HUES64 (cell line): ENCODE measurements at regions not wholly inside any gene's neighbourhood (a gene's known extent, or its start where the extent isn't known, plus 50 kb on each side); places are given as distances from the start of the nearest gene placed in this dataset.
"Not testable (repeated sequence)": the region's sequence is repeated elsewhere in the genome, so short reads cannot be mapped to it uniquely, and the experiment has no call there.

ENCODE experiments used
- H3K27ac ChIP-seq: 2 replicates; pipeline ENCODE4 v1.7.0; 2013; ENCODE audit warnings: low read depth, low read length, inconsistent platforms
- H3K27me3 ChIP-seq: 2 replicates; pipeline ENCODE4 v1.6.1; 2013; ENCODE audit warnings: mild to moderate bottlenecking, low read length; ENCODE audit not compliant: insufficient read depth
- H3K36me3 ChIP-seq: 2 replicates; pipeline ENCODE4 v1.6.1; 2013; ENCODE audit warnings: mild to moderate bottlenecking, low read length; ENCODE audit not compliant: insufficient read depth
- H3K4me1 ChIP-seq: 2 replicates; pipeline ENCODE4 v1.6.1; 2013; ENCODE audit warnings: mild to moderate bottlenecking, low read length, moderate library complexity; ENCODE audit not compliant: insufficient read depth
- H3K4me3 ChIP-seq: 2 replicates; pipeline ENCODE4 v1.5.1; 2013; ENCODE audit warnings: mild to moderate bottlenecking, low read length, moderate library complexity
- H3K9ac ChIP-seq: 2 replicates; pipeline ENCODE4 v1.6.1; 2013; ENCODE audit warnings: mild to moderate bottlenecking, low read depth, low read length
- H3K9me3 ChIP-seq: 2 replicates; pipeline ENCODE4 v1.6.1; 2013; ENCODE audit warnings: low read depth, low read length; ENCODE audit not compliant: insufficient read depth
- WGBS: fragments of 150-250, 120-280 bp; methylation state at CpG from one replicate; pipeline ENCODE4 v1.1.7; 2013; ENCODE audit warnings: missing lambda C conversion rate; 5-methylcytosine and 5-hydroxymethylcytosine counted together

DNA sequence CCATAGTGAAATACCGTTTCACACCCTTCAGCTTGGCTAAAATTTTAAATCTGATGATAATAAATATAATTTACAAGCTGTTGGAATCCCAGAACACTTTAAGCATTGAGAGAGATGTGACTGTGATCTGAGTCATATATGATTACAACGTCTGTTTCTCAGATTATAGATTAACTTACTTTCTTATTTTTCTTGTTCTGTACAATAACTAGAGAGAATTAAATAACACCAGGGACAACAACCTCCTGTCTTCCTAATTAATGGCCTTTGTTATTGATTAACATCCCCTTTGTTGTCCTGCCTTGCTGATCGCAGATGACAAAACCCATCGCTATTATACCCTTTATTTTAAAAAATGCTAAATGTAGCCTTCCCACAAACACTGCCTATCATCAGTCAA lies 87.8 kb upstream of the EZR start:
- Histone ChIP-seq H3K9me3 (peaks cover 26% of the 10 kb centered on the region), H3K9ac (no peak overlapping the region), H3K36me3 (0 out of 2 replicates have a peak, but pooled peaks cover 2% of the 10 kb centered on the region), H3K4me1 (peaks cover 32% of the 10 kb centered on the region), H3K27ac (no peak overlapping the region), H3K27me3 (no peaks in the 10 kb centered on the region), H3K4me3 (no peak overlapping the region)
- WGBS: 89% methylated on average over 2 of the region's 4 CpGs

DNA sequence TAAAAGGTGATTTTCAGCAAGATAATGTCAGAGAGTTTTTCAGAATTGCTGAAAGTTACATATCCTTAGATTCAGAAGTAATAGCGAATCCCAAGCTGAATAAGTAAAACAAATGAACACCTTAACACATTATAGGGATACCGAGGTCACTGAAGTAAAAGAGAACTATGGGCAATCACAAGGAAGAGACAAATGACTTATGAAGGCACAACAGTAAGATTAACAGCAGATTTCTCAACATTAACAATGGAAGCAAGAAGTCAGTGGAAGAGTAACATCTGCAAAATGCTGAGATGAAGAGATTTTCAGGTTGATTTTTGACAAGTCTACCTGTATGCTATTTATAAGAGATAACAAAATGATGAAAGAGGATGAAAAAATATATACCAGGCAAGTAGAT lies 86.1 kb upstream of the EZR start:
- H3K9me3 ChIP-seq: peaks cover 26% of the 10 kb centered on the region
- WGBS: 80% methylated on average over 1 of the region's 2 CpGs
- H3K27me3 ChIP-seq: no peaks in the 10 kb centered on the region
- H3K4me3 ChIP-seq: no peak overlapping the region
- H3K4me1 ChIP-seq: peaks cover 15% of the 10 kb centered on the region
- H3K9ac ChIP-seq: no peak overlapping the region
- H3K27ac ChIP-seq: no peak overlapping the region
- H3K36me3 ChIP-seq: 0 out of 2 replicates have a peak, but pooled peaks cover 2% of the 10 kb centered on the region

DNA sequence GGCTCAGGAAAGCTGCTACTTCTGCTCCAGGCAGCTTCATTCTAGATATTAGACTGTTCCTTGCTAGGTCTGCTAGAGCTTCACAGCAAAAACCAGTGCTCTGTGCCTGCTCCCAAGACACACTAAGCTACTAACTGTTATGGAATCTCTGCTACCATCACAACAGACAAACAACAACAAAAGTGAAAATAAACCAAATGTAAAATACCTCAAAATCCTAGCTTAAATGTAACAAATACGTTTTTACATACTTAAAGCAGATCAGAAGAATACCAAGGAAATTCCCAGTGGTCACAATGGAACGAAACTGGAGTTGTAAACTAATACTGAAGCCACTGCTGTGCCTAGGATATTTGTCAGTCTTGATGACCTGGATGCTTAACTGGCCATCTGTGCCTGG lies 84.6 kb upstream of the EZR start:
- Histone ChIP-seq H3K9ac (no peak overlapping the region), H3K9me3 (peaks cover 26% of the 10 kb centered on the region), H3K27ac (no peak overlapping the region), H3K36me3 (0 out of 2 replicates have a peak, but pooled peaks cover 2% of the 10 kb centered on the region), H3K27me3 (no peaks in the 10 kb centered on the region), H3K4me1 (peaks cover 7% of the 10 kb centered on the region), H3K4me3 (no peak overlapping the region)
- 89% methylated on average over 2 of the region's 2 CpGs for WGBS

DNA sequence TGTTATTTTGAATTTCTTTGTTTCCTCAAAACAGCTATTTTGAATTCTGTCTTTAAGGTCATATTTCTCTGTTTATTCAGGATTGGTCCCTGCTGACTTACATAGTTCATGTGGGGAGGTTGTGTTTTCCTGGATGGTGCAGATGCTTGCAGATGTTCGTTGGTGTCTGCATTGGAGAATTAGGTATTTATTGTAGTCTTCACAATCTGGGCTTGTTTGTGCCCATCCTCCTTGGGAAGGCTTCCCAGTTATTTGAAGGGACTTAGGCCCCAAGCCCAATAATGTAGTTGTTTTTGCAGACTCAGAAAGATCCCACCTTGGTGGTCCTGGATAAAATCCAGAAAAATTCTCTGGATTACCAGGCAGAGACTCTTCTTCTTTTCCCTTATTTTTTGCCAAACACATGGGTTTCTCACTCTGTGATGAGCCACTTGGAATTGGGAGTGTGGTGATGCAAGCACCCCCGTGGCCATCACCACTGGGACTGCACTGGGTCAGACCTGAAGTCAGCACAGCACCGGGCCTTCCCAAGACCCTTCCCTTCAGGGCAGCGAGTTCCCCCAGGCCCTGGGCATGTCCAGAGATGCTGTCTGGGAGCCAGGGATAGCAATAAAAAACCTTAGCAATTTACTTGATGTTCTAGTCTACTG lies 81.6 kb upstream of the EZR start:
- WGBS: 91% methylated on average over 4 of the region's 4 CpGs
- H3K27ac ChIP-seq: no peak overlapping the region

DNA sequence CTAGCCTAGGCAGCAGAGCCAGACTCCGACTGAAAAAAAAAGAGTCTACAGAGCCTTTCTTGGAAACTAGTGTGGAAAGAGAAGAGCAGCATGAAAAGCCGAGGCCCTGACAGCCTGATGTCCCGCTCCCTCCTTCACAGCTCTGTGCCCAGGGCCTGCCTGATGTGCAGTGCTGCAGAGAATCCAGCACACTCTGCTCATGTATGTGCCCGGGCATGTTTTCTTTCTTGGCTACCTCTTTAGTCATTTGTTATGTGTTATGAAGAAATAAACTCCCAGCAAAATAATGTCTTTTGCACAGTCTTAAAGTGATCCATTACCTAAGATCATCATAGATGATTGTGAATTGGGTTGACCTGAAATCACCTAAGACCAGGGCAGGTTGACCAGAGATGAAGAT lies 78.1 kb upstream of the EZR start:
- 96% methylated on average over 4 of the region's 4 CpGs for WGBS
- Histone ChIP-seq H3K9me3 (no peaks in the 10 kb centered on the region), H3K27ac (no peak overlapping the region)

More for the DNA sequence above, 81.6 kb upstream of the EZR start:
- Histone ChIP-seq H3K9ac (no peak overlapping the region), H3K4me3 (no peak overlapping the region), H3K36me3 (0 out of 2 replicates have a peak, but pooled peaks cover 2% of the 10 kb centered on the region), H3K9me3 (peaks cover 19% of the 10 kb centered on the region), H3K4me1 (no peaks in the 10 kb centered on the region), H3K27me3 (no peaks in the 10 kb centered on the region)

DNA sequence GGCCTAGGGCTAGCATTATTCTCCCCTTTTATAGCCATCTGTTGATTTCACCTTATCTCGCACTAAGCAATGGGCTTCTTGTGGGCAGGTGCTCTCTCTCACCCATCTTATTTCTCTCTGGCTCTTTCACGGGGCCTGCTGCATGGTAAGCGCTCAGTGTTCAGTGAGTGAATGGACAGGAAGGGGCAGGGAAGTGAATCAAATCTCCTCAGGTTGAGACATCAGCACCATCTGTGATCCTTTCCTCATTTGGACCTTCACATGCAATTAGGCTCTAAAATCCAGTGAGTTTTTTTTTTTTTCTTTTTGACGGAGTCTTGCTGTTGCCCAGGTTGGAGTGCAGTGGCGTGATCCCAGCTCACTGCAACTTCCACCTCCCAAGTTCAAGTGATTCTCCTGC lies 76.5 kb upstream of the EZR start:
- Histone ChIP-seq H3K4me1 (peaks cover 11% of the 10 kb centered on the region), H3K27me3 (no peaks in the 10 kb centered on the region), H3K36me3 (no peaks in the 10 kb centered on the region), H3K9me3 (no peaks in the 10 kb centered on the region), H3K27ac (0 out of 2 replicates have a peak overlapping the region, but pooled peaks have one; percentile 17), H3K4me3 (no peak overlapping the region), H3K9ac (no peak overlapping the region)
- WGBS: 91% methylated on average over 5 of the region's 5 CpGs

More for the DNA sequence above, 78.1 kb upstream of the EZR start:
- H3K4me1 ChIP-seq: peaks cover 11% of the 10 kb centered on the region
- no peak overlapping the region for H3K9ac ChIP-seq
- H3K36me3 ChIP-seq: no peaks in the 10 kb centered on the region
- H3K4me3 ChIP-seq: no peak overlapping the region
- no peaks in the 10 kb centered on the region for H3K27me3 ChIP-seq

DNA sequence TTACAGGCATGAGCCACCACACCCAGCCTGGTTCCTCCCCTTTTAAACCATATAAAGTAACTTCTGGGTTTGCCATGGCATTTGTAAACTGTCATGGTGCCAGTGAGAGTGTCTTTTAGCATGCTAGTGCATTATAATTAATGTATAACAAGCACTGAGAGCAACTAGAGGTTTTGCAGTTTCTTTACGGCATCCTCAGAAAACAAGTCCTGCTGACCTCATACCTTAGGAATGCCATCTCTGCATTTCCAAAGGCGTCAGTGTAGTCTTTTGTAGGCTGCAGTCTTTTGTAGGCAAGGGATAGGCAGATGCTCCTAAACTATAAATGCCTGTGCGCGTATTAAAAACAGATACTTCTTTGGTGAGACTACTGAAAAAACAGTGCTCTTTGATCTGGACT lies 75.0 kb upstream of the EZR start:
- WGBS: 35% methylated on average over 4 of the region's 4 CpGs
- no peaks in the 10 kb centered on the region for H3K9me3 ChIP-seq
- peaks cover 11% of the 10 kb centered on the region for H3K4me1 ChIP-seq
- no peak overlapping the region for H3K9ac ChIP-seq
- H3K36me3 ChIP-seq: no peaks in the 10 kb centered on the region
- peak overlapping the region; percentile 69; the same call in 1 of the 2 replicates for H3K27ac ChIP-seq
- H3K4me3 ChIP-seq: no peak overlapping the region
- no peaks in the 10 kb centered on the region for H3K27me3 ChIP-seq

DNA sequence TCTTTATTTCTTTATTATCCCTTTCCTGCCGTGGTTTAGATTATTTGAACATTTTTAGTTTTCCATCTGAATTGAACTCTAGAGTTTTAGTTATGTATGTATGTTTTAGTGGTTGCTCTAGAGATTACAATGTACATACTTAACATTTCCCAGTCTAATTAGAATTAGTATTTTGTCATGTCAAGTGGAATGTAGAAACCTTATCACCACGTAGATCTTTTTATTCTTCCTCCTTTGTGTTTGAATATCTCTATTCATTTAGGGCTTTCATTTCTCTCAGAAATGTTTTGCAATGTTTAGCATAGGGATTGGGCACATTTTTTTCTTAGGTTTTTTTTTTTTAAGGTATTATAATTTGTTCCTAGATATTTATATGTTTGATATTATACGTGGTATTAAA lies 73.1 kb upstream of the EZR start:
- Histone ChIP-seq H3K4me3 (no peak overlapping the region), H3K4me1 (peaks cover 11% of the 10 kb centered on the region), H3K9me3 (no peaks in the 10 kb centered on the region), H3K27ac (no peak overlapping the region), H3K27me3 (no peaks in the 10 kb centered on the region), H3K36me3 (no peaks in the 10 kb centered on the region), H3K9ac (no peak overlapping the region)
- no CpG with 5 or more reads among the region's 3 CpGs for WGBS

DNA sequence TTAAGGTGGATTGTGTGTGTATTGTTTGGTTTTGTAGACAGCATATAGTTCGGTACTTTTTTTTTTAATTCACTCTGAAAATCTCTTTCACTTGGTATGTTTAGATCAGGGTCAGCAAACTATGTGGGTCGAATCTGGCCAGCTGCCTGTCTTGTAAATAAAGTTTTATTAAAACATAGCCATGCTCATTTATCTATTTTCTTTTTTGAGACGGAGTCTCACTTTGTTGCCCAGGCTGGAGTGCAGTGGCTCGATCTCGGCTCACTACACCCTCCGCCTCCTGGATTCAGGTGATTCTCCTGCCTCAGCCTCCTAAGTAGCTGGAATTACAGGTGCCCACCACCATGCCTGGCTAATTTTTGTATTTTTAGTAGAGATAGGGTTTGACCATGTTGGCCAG lies 72.4 kb upstream of the EZR start:
- H3K4me1 ChIP-seq: peaks cover 11% of the 10 kb centered on the region
- not testable (repeated sequence) for H3K9ac ChIP-seq, H3K4me3 ChIP-seq, H3K27ac ChIP-seq, H3K27me3 ChIP-seq, H3K36me3 ChIP-seq, H3K9me3 ChIP-seq
- WGBS: 96% methylated on average over 4 of the region's 6 CpGs

DNA sequence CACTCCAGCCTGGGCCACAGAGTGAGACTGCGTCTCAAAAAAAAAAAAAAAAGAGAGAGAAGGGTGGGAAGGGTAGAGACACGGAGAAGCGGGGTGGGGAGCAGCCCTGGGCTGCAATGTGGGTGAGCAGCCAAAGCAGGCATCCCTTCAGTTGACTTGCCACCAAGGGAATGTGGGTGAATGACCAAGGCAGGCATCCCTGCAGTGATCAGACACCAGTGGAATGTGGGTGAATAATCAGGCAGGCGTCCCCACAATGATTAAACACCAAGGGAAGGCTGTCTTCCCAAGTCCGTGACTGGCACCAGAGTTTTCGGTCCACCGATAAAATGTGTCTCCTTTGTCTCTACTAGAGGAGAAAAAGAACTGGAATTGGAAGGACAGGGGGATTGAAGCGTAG lies 69.0 kb upstream of the EZR start:
- H3K27ac ChIP-seq, H3K4me3 ChIP-seq, H3K27me3 ChIP-seq, H3K4me1 ChIP-seq, H3K9me3 ChIP-seq, H3K9ac ChIP-seq, H3K36me3 ChIP-seq: not testable (repeated sequence)
- 96% methylated on average over 8 of the region's 8 CpGs for WGBS

DNA sequence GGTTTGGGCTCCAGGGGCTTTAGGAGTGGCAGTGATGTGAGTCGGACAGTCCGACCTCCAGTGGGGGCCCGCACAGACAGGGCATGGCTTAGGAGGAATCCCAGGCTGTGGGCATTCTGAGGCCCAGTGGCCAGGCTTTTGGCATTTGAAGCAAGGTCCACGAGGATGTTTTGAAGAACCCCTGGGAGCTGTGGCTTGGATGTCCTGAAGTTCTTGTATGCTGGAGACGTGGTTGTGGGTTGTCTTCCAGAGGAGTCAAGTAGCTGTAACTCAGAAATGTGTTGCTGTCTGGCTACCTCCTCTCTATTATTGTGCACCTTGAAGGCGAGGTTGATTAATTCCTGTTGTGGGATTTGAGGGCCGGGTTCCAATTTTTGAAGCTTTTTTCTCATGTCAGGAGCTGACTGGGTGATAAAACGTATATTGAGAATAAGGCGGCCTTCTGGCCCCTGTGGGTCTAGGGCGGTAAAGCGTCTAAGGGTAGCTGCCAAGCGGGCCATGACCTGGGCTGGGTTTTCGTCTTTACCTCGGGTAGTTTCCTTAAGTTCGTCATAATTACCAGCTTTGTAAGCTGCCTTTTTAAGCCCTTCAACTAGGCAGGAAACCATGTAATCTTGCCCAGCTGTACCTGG lies 67.3 kb upstream of the EZR start:
- not testable (repeated sequence) for H3K36me3 ChIP-seq, H3K9me3 ChIP-seq, H3K27me3 ChIP-seq, H3K9ac ChIP-seq, H3K27ac ChIP-seq, H3K4me3 ChIP-seq, H3K4me1 ChIP-seq
- WGBS: 95% methylated on average over 15 of the region's 15 CpGs
